ENCODE measurements at regions not wholly inside any gene's neighbourhood (a gene's known extent, or its start where the extent isn't known, plus 50 kb on each side); places are given as distances from the start of the nearest gene placed in this dataset.

- POLR2A ChIA-PET: no interaction called here
- BruUV-seq (replicated peaks): no TSS peak
Measured at GRCh38 chr13:110047496-110047895, 259.5 kb downstream of the COL4A1 start.

GRCh38 chr13:110046811-110047210, 260.1 kb downstream of the COL4A1 start:
- ChIA-PET CTCF (no interaction called here), POLR2A (no interaction called here)
- no peak for TF ChIP-seq REST (IDR thresholded peaks at IDR 0.05; ENCODE audit: insufficient read depth in 1 of 2, low read depth in 2 of 2, low read length in 1 of 2)
- no peak for TF ChIP-seq CTCF (IDR thresholded peaks at IDR 0.05)
- TF ChIP-seq POLR2AphosphoS5 (IDR thresholded peaks at IDR 0.05; ENCODE audit: low read depth, low read length): no peak
- TF ChIP-seq SIN3A (IDR thresholded peaks at IDR 0.05; ENCODE audit: borderline replicate concordance, insufficient read depth, low read depth, low read length): no peak
- no peak for TF ChIP-seq TCF7L2 (IDR thresholded peaks at IDR 0.05; ENCODE audit: low read depth, low read length)
- DNase-seq (ENCODE audit: low read depth, low spot score) (no peak), ATAC-seq (no peak)
- no peaks in the 10 kb centered on the region for H3K27me3 ChIP-seq (ENCODE audit: control insufficient read depth, insufficient read depth, low read length)
- in situ Hi-C loops (cut with HindIII; ENCODE audit: low pct_unique_long_range_greater_than_20kb, low sequenced_read_pairs): no loop called here
- H3K4me1 ChIP-seq (ENCODE audit: control insufficient read depth, insufficient read depth, low read length): no peaks in the 10 kb centered on the region
- intact Hi-C loops (cut with micrococcal nuclease; ENCODE audit: unreplicated experiment): no loop called here
- no peaks in the 10 kb centered on the region for H3K36me3 ChIP-seq (ENCODE audit: control insufficient read depth, insufficient read depth, low read length)
- H3K4me3 ChIP-seq (ENCODE audit: low read depth in 2 of 2, low read length in 2 of 2): no peak overlapping the region
- BruUV-seq (replicated peaks): no TSS peak
- no peaks in the 10 kb centered on the region for H3K9me3 ChIP-seq (ENCODE audit: control insufficient read depth, insufficient read depth, low read depth, low read length)
- H3K27ac ChIP-seq (ENCODE audit: low read length): no peak overlapping the region

More at GRCh38 chr13:110047496-110047895, 259.5 kb downstream of the COL4A1 start:
- TF ChIP-seq SIN3A (IDR thresholded peaks at IDR 0.05; ENCODE audit: borderline replicate concordance, insufficient read depth, low read depth, low read length): no peak
- TF ChIP-seq CTCF (IDR thresholded peaks at IDR 0.05): no peak
- no peak for TF ChIP-seq TCF7L2 (IDR thresholded peaks at IDR 0.05; ENCODE audit: low read depth, low read length)
- no peak for TF ChIP-seq POLR2AphosphoS5 (IDR thresholded peaks at IDR 0.05; ENCODE audit: low read depth, low read length)
- no peak for TF ChIP-seq REST (IDR thresholded peaks at IDR 0.05; ENCODE audit: insufficient read depth in 1 of 2, low read depth in 2 of 2, low read length in 1 of 2)
- H3K36me3 ChIP-seq (ENCODE audit: control insufficient read depth, insufficient read depth, low read length): no peaks in the 10 kb centered on the region
- no peaks in the 10 kb centered on the region for H3K27me3 ChIP-seq (ENCODE audit: control insufficient read depth, insufficient read depth, low read length)
- DNase-seq (ENCODE audit: low read depth, low spot score) (no peak), ATAC-seq (no peak)
- CTCF ChIA-PET: no interaction called here
- in situ Hi-C loops (cut with HindIII; ENCODE audit: low pct_unique_long_range_greater_than_20kb, low sequenced_read_pairs): no loop called here
- no peak overlapping the region for H3K27ac ChIP-seq (ENCODE audit: low read length)
- H3K4me3 ChIP-seq (ENCODE audit: low read depth in 2 of 2, low read length in 2 of 2): no peak overlapping the region
- no peaks in the 10 kb centered on the region for H3K4me1 ChIP-seq (ENCODE audit: control insufficient read depth, insufficient read depth, low read length)
- H3K9me3 ChIP-seq (ENCODE audit: control insufficient read depth, insufficient read depth, low read depth, low read length): no peaks in the 10 kb centered on the region
- intact Hi-C loops (cut with micrococcal nuclease; ENCODE audit: unreplicated experiment): no loop called here
